Neural progenitor cell (in vitro differentiated cells): ENCODE measurements at regions not wholly inside any gene's neighbourhood (a gene's known extent, or its start where the extent isn't known, plus 50 kb on each side); places are given as distances from the start of the nearest gene placed in this dataset.

Source experiments
- EZH2 ChIP-seq: fragments of 200-600 bp; sonication (generic); IDR thresholded peaks from 2 replicates; pipeline ENCODE4 v1.6.1; 2017; ENCODE audit warnings: antibody characterized with exemption, mild to moderate bottlenecking, moderate library complexity
- TF ChIP-seq, protein P1 (sequence below): fragments of 200-600 bp; sonication (generic); IDR thresholded peaks from 2 replicates; pipeline ENCODE4 v1.5.1; 2017; ENCODE audit warnings: antibody characterized with exemption, mild to moderate bottlenecking

GRCh38 chr2:235160281-235160810 lies 208.5 kb downstream of the SH3BP4 start:
- TF ChIP-seq EZH2 = no peak
- TF ChIP-seq, protein P1, sequence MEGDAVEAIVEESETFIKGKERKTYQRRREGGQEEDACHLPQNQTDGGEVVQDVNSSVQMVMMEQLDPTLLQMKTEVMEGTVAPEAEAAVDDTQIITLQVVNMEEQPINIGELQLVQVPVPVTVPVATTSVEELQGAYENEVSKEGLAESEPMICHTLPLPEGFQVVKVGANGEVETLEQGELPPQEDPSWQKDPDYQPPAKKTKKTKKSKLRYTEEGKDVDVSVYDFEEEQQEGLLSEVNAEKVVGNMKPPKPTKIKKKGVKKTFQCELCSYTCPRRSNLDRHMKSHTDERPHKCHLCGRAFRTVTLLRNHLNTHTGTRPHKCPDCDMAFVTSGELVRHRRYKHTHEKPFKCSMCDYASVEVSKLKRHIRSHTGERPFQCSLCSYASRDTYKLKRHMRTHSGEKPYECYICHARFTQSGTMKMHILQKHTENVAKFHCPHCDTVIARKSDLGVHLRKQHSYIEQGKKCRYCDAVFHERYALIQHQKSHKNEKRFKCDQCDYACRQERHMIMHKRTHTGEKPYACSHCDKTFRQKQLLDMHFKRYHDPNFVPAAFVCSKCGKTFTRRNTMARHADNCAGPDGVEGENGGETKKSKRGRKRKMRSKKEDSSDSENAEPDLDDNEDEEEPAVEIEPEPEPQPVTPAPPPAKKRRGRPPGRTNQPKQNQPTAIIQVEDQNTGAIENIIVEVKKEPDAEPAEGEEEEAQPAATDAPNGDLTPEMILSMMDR = no peak
